ENCODE measurements at regions not wholly inside any gene's neighbourhood (a gene's known extent, or its start where the extent isn't known, plus 50 kb on each side); places are given as distances from the start of the nearest gene placed in this dataset.
"Not testable (repeated sequence)": the region's sequence is repeated elsewhere in the genome, so short reads cannot be mapped to it uniquely, and the experiment has no call there.

DNA sequence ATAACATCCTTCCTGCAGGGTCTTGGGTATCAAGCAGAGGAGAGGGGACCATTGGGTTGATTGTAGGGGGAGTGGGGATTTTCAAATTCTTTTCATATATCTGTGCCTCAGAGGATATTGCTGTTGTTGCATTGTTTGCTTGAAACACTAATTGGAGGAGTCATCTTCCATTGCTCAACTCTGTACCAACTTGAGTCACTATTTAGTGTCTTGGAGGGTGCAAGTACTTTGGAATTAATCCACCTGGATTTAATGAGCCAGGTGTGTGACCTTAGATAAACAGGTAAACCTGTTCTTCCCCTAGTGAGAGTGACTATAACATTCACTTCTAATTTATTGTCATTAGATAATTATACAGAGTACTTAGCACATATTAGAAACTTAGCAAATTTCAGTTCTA is 151.3 kb upstream of the CNTNAP4 start:
- Histone ChIP-seq H3K4me3 (no peak overlapping the region), H3K9me3 (no peaks in the 10 kb centered on the region), H3K27ac (no peak overlapping the region), H3K36me3 (no peaks in the 10 kb centered on the region), H3K27me3 (no peaks in the 10 kb centered on the region), H3K4me1 (no peaks in the 10 kb centered on the region)
- TF ChIP-seq EP300 (IDR thresholded peaks at IDR 0.05) (no peak), CTCF (IDR thresholded peaks at IDR 0.05) (no peak), POLR2A (IDR thresholded peaks at IDR 0.05) (no peak)
- no peak for DNase-seq (ENCODE audit: low spot score in 2 of 2)

- H3K4me1 ChIP-seq; DNase-seq (ENCODE audit: low spot score in 2 of 2); H3K4me3 ChIP-seq; H3K9me3 ChIP-seq; H3K27me3 ChIP-seq; H3K27ac ChIP-seq; H3K36me3 ChIP-seq: not testable (repeated sequence)
- WGBS, 2 donors: 63 to 89% methylated on average over 6 of the region's 6 CpGs
These were observed 139.1 kb upstream of the CNTNAP4 start for GRCh38 chr16:76138056-76138455.

GRCh38 chr16:76157629-76158028 is 119.6 kb upstream of the CNTNAP4 start:
- Histone ChIP-seq H3K9me3 (no peaks in the 10 kb centered on the region), H3K36me3 (no peaks in the 10 kb centered on the region), H3K4me3 (no peak overlapping the region), H3K4me1 (no peaks in the 10 kb centered on the region), H3K27ac (no peak overlapping the region), H3K27me3 (no peaks in the 10 kb centered on the region)
- no peak for TF ChIP-seq CTCF (IDR thresholded peaks at IDR 0.05)
- DNase-seq (ENCODE audit: low spot score in 2 of 2): no peak
- 77 to 80% methylated on average over 5 of the region's 5 CpGs for whole genome bisulfite sequencing, 2 donors

DNA sequence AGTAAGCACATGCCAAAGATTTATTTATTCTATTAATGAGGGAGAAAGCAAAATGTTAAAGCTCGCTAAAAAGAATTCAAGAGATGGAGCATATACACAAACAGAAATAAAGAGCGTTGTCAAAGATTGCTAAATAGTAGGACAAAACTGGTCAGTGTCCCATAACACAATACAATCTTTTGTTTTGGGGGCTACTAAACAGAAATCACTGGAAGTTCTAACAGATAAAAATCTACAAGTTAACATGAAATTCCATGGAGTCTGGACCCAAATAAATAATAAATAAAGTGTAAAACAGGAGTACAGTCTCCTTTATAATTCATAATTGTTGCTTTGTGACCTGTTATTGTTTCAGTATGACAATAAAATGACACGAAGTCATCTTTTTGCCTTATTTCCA is 115.2 kb upstream of the CNTNAP4 start:
- H3K9me3 ChIP-seq: no peaks in the 10 kb centered on the region
- H3K4me3 ChIP-seq: no peak overlapping the region
- no peaks in the 10 kb centered on the region for H3K27me3 ChIP-seq
- DNase-seq (ENCODE audit: low spot score in 2 of 2): no peak
- H3K4me1 ChIP-seq: no peaks in the 10 kb centered on the region
- no peaks in the 10 kb centered on the region for H3K36me3 ChIP-seq
- H3K27ac ChIP-seq: no peak overlapping the region
- WGBS, 2 donors: 46 to 48% methylated on average over 3 of the region's 3 CpGs
- no peak for TF ChIP-seq CTCF (IDR thresholded peaks at IDR 0.05)
- no peak for TF ChIP-seq EP300 (IDR thresholded peaks at IDR 0.05)
- no peak for TF ChIP-seq POLR2A (IDR thresholded peaks at IDR 0.05)

DNA sequence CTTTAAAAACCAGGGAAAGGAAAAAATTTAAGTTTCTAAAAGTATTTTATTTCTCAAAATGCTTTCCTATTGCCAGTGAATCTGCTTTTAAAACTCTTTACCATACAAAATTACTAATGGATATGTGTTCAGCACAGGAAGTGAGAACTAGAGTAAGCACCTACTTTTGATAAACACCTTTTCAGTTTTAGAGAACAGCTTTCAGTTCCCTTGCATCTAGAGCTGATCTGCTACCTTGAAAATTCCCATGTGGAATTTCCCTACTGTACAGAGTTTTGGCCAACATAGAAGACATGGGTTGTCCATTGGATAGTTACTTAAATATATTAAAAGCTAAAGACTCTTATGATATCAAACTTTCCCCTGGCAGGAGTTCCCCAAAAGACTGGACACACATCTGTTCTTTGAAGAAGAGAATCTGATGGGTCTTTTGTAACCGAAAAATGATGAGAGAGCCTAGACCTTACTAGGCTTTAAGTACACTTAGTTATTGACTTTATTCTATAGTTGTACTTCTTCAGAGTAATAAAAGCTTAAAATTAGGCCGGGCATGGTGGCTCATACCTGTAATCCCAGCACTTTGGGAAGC is 112.1 kb upstream of the CNTNAP4 start:
- H3K27ac ChIP-seq: no peak overlapping the region
- TF ChIP-seq EP300 (IDR thresholded peaks at IDR 0.05): no peak
- TF ChIP-seq CTCF (IDR thresholded peaks at IDR 0.05): no peak
- TF ChIP-seq POLR2A (IDR thresholded peaks at IDR 0.05): no peak
- WGBS, 2 donors: 94 to 95% methylated on average over 2 of the region's 2 CpGs
- no peak overlapping the region for H3K4me3 ChIP-seq
- DNase-seq (ENCODE audit: low spot score in 2 of 2): no peak
- no peaks in the 10 kb centered on the region for H3K4me1 ChIP-seq
- no peaks in the 10 kb centered on the region for H3K36me3 ChIP-seq
- no peaks in the 10 kb centered on the region for H3K9me3 ChIP-seq
- H3K27me3 ChIP-seq: no peaks in the 10 kb centered on the region

- 77 to 88% methylated on average over 3 of the region's 3 CpGs for WGBS, 2 donors
- TF ChIP-seq EP300 (IDR thresholded peaks at IDR 0.05): no peak
- no peak for TF ChIP-seq POLR2A (IDR thresholded peaks at IDR 0.05)
- no peak for TF ChIP-seq CTCF (IDR thresholded peaks at IDR 0.05)
These were observed 101.5 kb upstream of the CNTNAP4 start for GRCh38 chr16:76175718-76176117.

More at GRCh38 chr16:76175718-76176117, 101.5 kb upstream of the CNTNAP4 start:
- no peak for DNase-seq (ENCODE audit: low spot score in 2 of 2)
- H3K4me3 ChIP-seq: no peak overlapping the region
- no peaks in the 10 kb centered on the region for H3K4me1 ChIP-seq
- H3K27ac ChIP-seq: no peak overlapping the region
- no peaks in the 10 kb centered on the region for H3K36me3 ChIP-seq
- H3K27me3 ChIP-seq: no peaks in the 10 kb centered on the region
- peaks cover 0 to 10% (median 4%) of the 10 kb centered on the region in 4 donors for H3K9me3 ChIP-seq
